Ishikawa (cell line): ENCODE measurements at regions not wholly inside any gene's neighbourhood (a gene's known extent, or its start where the extent isn't known, plus 50 kb on each side); places are given as distances from the start of the nearest gene placed in this dataset.

Source experiments
- CEBPB ChIP-seq: IDR thresholded peaks from 2 replicates; pipeline ENCODE4 v1.6.1; 2012
- CREB1 ChIP-seq: IDR thresholded peaks from 2 replicates; pipeline ENCODE4 v1.6.1; 2012; ENCODE audit warnings: low read depth
- EGR1 ChIP-seq: IDR thresholded peaks from 2 replicates; pipeline ENCODE4 v1.6.1; 2012
- EP300 ChIP-seq: IDR thresholded peaks from 2 replicates; pipeline ENCODE4 v1.6.1; 2012; ENCODE audit warnings: borderline replicate concordance
- FOXM1 ChIP-seq: IDR thresholded peaks from 2 replicates; pipeline ENCODE4 v1.6.1; 2012; ENCODE audit warnings: low read depth, borderline replicate concordance
- MAX ChIP-seq: IDR thresholded peaks from 2 replicates; pipeline ENCODE4 v1.6.1; 2012
- NFIC ChIP-seq: IDR thresholded peaks from 2 replicates; pipeline ENCODE4 v1.6.1; 2012
- RAD21 ChIP-seq: IDR thresholded peaks from 2 replicates; pipeline ENCODE4 v1.6.1; 2012; ENCODE audit warnings: low read depth
- TAF1 ChIP-seq: IDR thresholded peaks from 2 replicates; pipeline ENCODE4 v1.6.1; 2012; ENCODE audit warnings: low read depth, mild to moderate bottlenecking
- TEAD4 ChIP-seq: IDR thresholded peaks from 2 replicates; pipeline ENCODE4 v1.6.1; 2012
- USF1 ChIP-seq: IDR thresholded peaks from 2 replicates; pipeline ENCODE4 v1.6.1; 2012
- YY1 ChIP-seq: IDR thresholded peaks from 2 replicates; pipeline ENCODE4 v1.6.1; 2012; ENCODE audit warnings: low read depth

DNA sequence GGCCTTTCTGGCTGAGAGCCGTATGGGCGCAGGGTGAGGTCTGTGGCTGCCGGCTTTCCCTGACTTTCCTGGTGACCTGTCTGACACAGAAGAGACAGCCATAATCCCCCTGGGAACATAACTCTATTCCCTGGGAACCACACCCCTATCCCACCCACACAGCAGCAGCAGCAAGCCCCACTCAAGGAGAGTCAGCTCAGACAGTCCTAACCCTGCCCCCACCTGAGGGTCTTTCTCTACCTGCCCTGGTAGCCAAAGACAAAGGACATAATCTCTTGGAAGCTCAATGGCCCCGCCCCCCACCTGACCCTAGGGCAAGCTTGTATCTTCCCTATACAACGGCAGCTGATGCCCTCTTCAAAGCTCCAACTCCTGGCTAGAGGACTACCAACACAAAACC, 74.6 kb downstream of the PABPC4L start:
- no peak for TF ChIP-seq YY1
- TF ChIP-seq MAX = no peak
- no peak for TF ChIP-seq EP300
- TF ChIP-seq TAF1 = no peak
- TF ChIP-seq CEBPB = no peak
- no peak for TF ChIP-seq CREB1
- no peak for TF ChIP-seq USF1
- no peak for TF ChIP-seq RAD21
- TF ChIP-seq NFIC = no peak
- TF ChIP-seq EGR1 = no peak
- no peak for TF ChIP-seq FOXM1
- TF ChIP-seq TEAD4 = no peak
